A673 (cell line): ENCODE measurements at regions not wholly inside any gene's neighbourhood (a gene's known extent, or its start where the extent isn't known, plus 50 kb on each side); places are given as distances from the start of the nearest gene placed in this dataset.

Experiments
- EZH2 ChIP-seq: fragments of 200-600 bp; sonication (generic); IDR thresholded peaks from 2 replicates; pipeline ENCODE4 v1.6.1; 2017; ENCODE audit warnings: borderline replicate concordance, low read depth, mild to moderate bottlenecking, mixed read lengths, antibody characterized with exemption, low read length; ENCODE audit not compliant: poor library complexity, severe bottlenecking
- TF ChIP-seq, protein P1 (sequence below): fragments of 300-800, 200-600 bp; sonication (generic); conservative IDR thresholded peaks from 2 replicates; pipeline ENCODE4 v1.5.1; 2017; ENCODE audit warnings: low read depth, mild to moderate bottlenecking, antibody characterized with exemption, low read length, moderate library complexity, mixed read lengths

DNA sequence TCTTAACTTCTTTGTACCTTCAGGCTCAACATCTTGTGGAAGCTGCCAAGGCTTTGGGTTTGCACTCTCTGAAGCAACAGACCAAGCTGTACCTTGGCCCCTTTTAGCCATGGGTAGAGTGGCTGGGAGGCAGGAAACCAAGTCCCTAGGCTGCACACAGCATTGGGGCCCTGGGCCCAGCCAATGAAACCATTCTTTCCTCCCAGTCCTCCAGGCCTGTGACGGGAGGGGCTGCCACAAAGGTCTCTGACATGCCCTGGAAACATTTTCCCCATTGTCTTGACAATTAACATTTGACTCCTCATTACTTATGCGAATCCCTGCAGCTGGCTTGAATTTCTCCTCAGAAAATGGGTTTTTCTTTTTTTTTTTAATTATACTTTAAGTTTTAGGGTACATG is 253.1 kb upstream of the GADL1 start:
- TF ChIP-seq, protein P1, sequence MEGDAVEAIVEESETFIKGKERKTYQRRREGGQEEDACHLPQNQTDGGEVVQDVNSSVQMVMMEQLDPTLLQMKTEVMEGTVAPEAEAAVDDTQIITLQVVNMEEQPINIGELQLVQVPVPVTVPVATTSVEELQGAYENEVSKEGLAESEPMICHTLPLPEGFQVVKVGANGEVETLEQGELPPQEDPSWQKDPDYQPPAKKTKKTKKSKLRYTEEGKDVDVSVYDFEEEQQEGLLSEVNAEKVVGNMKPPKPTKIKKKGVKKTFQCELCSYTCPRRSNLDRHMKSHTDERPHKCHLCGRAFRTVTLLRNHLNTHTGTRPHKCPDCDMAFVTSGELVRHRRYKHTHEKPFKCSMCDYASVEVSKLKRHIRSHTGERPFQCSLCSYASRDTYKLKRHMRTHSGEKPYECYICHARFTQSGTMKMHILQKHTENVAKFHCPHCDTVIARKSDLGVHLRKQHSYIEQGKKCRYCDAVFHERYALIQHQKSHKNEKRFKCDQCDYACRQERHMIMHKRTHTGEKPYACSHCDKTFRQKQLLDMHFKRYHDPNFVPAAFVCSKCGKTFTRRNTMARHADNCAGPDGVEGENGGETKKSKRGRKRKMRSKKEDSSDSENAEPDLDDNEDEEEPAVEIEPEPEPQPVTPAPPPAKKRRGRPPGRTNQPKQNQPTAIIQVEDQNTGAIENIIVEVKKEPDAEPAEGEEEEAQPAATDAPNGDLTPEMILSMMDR = no peak
- no peak for TF ChIP-seq EZH2
